OCI-M2 (cell line): ENCODE measurements at regions not wholly inside any gene's neighbourhood (a gene's known extent, or its start where the extent isn't known, plus 50 kb on each side); places are given as distances from the start of the nearest gene placed in this dataset.
A peak's percentile ranks its signal among the peaks of the same experiment; 100 is the strongest.

ENCODE experiments used
- DNase-seq: peaks from one replicate; lab custom pipeline; 2025; ENCODE audit not compliant: unreplicated experiment; lab: John Stamatoyannopoulos, UW

- DNase-seq: peak; percentile 90
Observed at GRCh38 chr6:79777713-79778579, 146.8 kb downstream of the SH3BGRL2 start.

- no peak for DNase-seq
Observed at GRCh38 chr6:79776076-79776475, 144.9 kb downstream of the SH3BGRL2 start.

- no peak for DNase-seq
Observed at GRCh38 chr6:79775222-79775621, 144.1 kb downstream of the SH3BGRL2 start.

- no peak for DNase-seq
Observed at GRCh38 chr6:79764747-79765146, 133.6 kb downstream of the SH3BGRL2 start.

GRCh38 chr6:79763301-79763700, 132.2 kb downstream of the SH3BGRL2 start:
- DNase-seq: no peak

GRCh38 chr6:79762370-79762769, 131.2 kb downstream of the SH3BGRL2 start:
- no peak for DNase-seq

- no peak for DNase-seq
Observed at GRCh38 chr6:79756496-79756895, 125.4 kb downstream of the SH3BGRL2 start.

- no peak for DNase-seq
Observed at GRCh38 chr6:79755967-79756366, 124.8 kb downstream of the SH3BGRL2 start.
